H1 (cell line): ENCODE measurements at regions not wholly inside any gene's neighbourhood (a gene's known extent, or its start where the extent isn't known, plus 50 kb on each side); places are given as distances from the start of the nearest gene placed in this dataset.

ENCODE experiments used
- CTCF ChIA-PET: fragments of 300-600 bp; sonication (Branson Sonifier 250); formaldehyde crosslinking; loops from one replicate; lab custom pipeline; 2021; ENCODE audit not compliant: partially characterized antibody; lab: Charles Lee
- POLR2A ChIA-PET: fragments of 300-600 bp; sonication (Branson Sonifier 250); formaldehyde crosslinking; loops from one replicate; lab custom pipeline; 2021; ENCODE audit warnings: inconsistent platforms; ENCODE audit not compliant: partially characterized antibody; lab: Charles Lee
- DNase-seq, 2 experiments: peaks; one replicate each; pipeline versions ENCODE4 v3.0.0 to v3.0.0-alpha.2; 2010 to 2022; ENCODE audit warnings: low spot score in 2 of 2, low read depth in 1 of 2, mixed read lengths in 1 of 2
- FAIRE-seq: peaks from 2 replicates; lab custom pipeline; 2011; peaks lifted over from hg19 to GRCh38; lab: Jason Lieb, UNC
- H2AFZ ChIP-seq: 2 replicates; pipeline ENCODE4 v1.8.1; 2012; ENCODE audit warnings: low read length, inconsistent platforms
- H2AK5ac ChIP-seq: 2 replicates; pipeline ENCODE4 v1.6.1; 2013; ENCODE audit warnings: low read depth, low read length
- H2BK120ac ChIP-seq: replicated peaks from 2 replicates; pipeline ENCODE3; 2013; ENCODE audit warnings: low read depth, low read length, inconsistent platforms
- H2BK12ac ChIP-seq: 2 replicates; pipeline ENCODE4 v1.6.1; 2013; ENCODE audit warnings: low read depth, low read length
- H2BK15ac ChIP-seq: 2 replicates; pipeline ENCODE4 v1.6.1; 2013; ENCODE audit warnings: low read length
- H2BK20ac ChIP-seq: 2 replicates; pipeline ENCODE4 v1.6.1; 2013; ENCODE audit warnings: low read length
- H2BK5ac ChIP-seq: 2 replicates; pipeline ENCODE4 v1.6.1; 2013; ENCODE audit warnings: low read depth, low read length
- H3K14ac ChIP-seq: 2 replicates; pipeline ENCODE4 v1.6.1; 2013; ENCODE audit warnings: inconsistent platforms; ENCODE audit not compliant: insufficient read length
- H3K18ac ChIP-seq: 2 replicates; pipeline ENCODE4 v1.6.1; 2013; ENCODE audit warnings: low read length; ENCODE audit errors: extremely low read depth
- H3K23ac ChIP-seq: 2 replicates; pipeline ENCODE4 v1.6.1; 2013; ENCODE audit warnings: inconsistent platforms; ENCODE audit not compliant: insufficient read length
- H3K23me2 ChIP-seq: 2 replicates; pipeline ENCODE4 v1.6.1; 2013; ENCODE audit warnings: low read depth, low read length
- H3K27ac ChIP-seq: 2 replicates; pipeline ENCODE4 v1.6.1; 2011; ENCODE audit warnings: low read depth, low read length, inconsistent platforms
- H3K27me3 ChIP-seq, 4 experiments: replicated peaks in 1 of 4; 1 replicate in 1 of 4; 2 replicates in 3 of 4; pipeline versions ENCODE4 v1.6.1 to v1.8.1; 2011 to 2013; ENCODE audit warnings: low read length in 3 of 4, mild to moderate bottlenecking in 3 of 4, inconsistent platforms in 2 of 4, mixed read lengths in 2 of 4, moderate library complexity in 1 of 4; ENCODE audit not compliant: control insufficient read depth in 3 of 4, insufficient read depth in 3 of 4; ENCODE audit errors: extremely low read depth in 1 of 4
- H3K36me3 ChIP-seq, 4 experiments: 2 replicates each; pipeline versions ENCODE4 v1.6.1 to v1.8.1; 2011 to 2013; ENCODE audit warnings: mild to moderate bottlenecking in 4 of 4, low read length in 3 of 4, moderate library complexity in 2 of 4, control low read depth in 1 of 4, inconsistent platforms in 1 of 4; ENCODE audit not compliant: insufficient read depth in 4 of 4, control insufficient read depth in 2 of 4
- H3K4ac ChIP-seq: replicated peaks from 2 replicates; pipeline ENCODE3; 2013; ENCODE audit warnings: low read length, low read depth, mixed read lengths, inconsistent platforms; ENCODE audit not compliant: insufficient read length
- H3K4me1 ChIP-seq, 4 experiments: replicated peaks in 1 of 4; 1 replicate in 1 of 4; 2 replicates in 3 of 4; pipeline versions ENCODE4 v1.6.1 to v1.8.1; 2011 to 2013; ENCODE audit warnings: low read length in 3 of 4, inconsistent platforms in 2 of 4, mixed read lengths in 1 of 4; ENCODE audit not compliant: insufficient read depth in 4 of 4, control insufficient read depth in 3 of 4
- H3K4me2 ChIP-seq, 2 experiments: 2 replicates each; pipeline versions ENCODE4 v1.6.1 to v1.8.1; 2011 to 2013; ENCODE audit warnings: low read depth in 2 of 2, low read length in 2 of 2, control low read depth in 1 of 2, inconsistent platforms in 1 of 2, mild to moderate bottlenecking in 1 of 2; ENCODE audit not compliant: insufficient read depth in 1 of 2
- H3K4me3 ChIP-seq, 4 experiments: fragments of 200-600, 300-600 bp in 1 of 4; sonication (generic), shearing (Covaris generic), sonication (Bioruptor Twin) in 1 of 4; 2 replicates each; pipeline versions ENCODE4 v1.5.1 to v1.8.1; 2011 to 2016; ENCODE audit warnings: low read length in 4 of 4, low read depth in 3 of 4, control low read depth in 2 of 4, inconsistent platforms in 2 of 4, mild to moderate bottlenecking in 2 of 4, mixed read lengths in 1 of 4, moderate library complexity in 1 of 4; ENCODE audit not compliant: insufficient read depth in 2 of 4; ENCODE audit errors: extremely low read depth in 1 of 4
- H3K56ac ChIP-seq: replicated peaks from 2 replicates; pipeline ENCODE3; 2013; ENCODE audit warnings: low read depth, mild to moderate bottlenecking, mixed read lengths, low read length, inconsistent platforms; ENCODE audit not compliant: insufficient read length
- H3K79me1 ChIP-seq: 2 replicates; pipeline ENCODE4 v1.6.1; 2013; ENCODE audit warnings: low read depth, low read length, control low read depth
- H3K79me2 ChIP-seq, 2 experiments: 2 replicates each; pipeline versions ENCODE4 v1.6.1 to v1.8.1; 2012 to 2013; ENCODE audit warnings: low read length in 2 of 2, mild to moderate bottlenecking in 2 of 2, inconsistent platforms in 1 of 2; ENCODE audit not compliant: insufficient read depth in 2 of 2, control insufficient read depth in 1 of 2
- H3K9ac ChIP-seq, 4 experiments: replicated peaks in 1 of 4; 1 replicate in 1 of 4; 2 replicates in 3 of 4; pipeline versions ENCODE4 v1.6.1 to v1.8.1; 2011 to 2013; ENCODE audit warnings: low read depth in 3 of 4, low read length in 3 of 4, control low read depth in 2 of 4, mild to moderate bottlenecking in 2 of 4, moderate library complexity in 2 of 4, inconsistent platforms in 1 of 4; ENCODE audit errors: extremely low read depth in 1 of 4
- H3K9me3 ChIP-seq, 2 experiments: 2 replicates each; pipeline versions ENCODE4 v1.6.1 to v1.8.1; 2012 to 2013; ENCODE audit warnings: mild to moderate bottlenecking in 2 of 2, moderate library complexity in 2 of 2, control low read depth in 1 of 2, inconsistent platforms in 1 of 2, low read depth in 1 of 2, low read length in 1 of 2, mixed read lengths in 1 of 2; ENCODE audit not compliant: insufficient read depth in 2 of 2
- H4K20me1 ChIP-seq, 2 experiments: replicated peaks in 1 of 2; 2 replicates each; pipeline versions ENCODE3 to v1.8.1; 2011 to 2013; ENCODE audit warnings: inconsistent platforms in 2 of 2, low read length in 2 of 2, mild to moderate bottlenecking in 1 of 2; ENCODE audit not compliant: insufficient read depth in 2 of 2, control insufficient read depth in 1 of 2
- H4K5ac ChIP-seq: 2 replicates; pipeline ENCODE4 v1.6.1; 2013; ENCODE audit warnings: low read length, low read depth, mixed read lengths, inconsistent platforms; ENCODE audit not compliant: insufficient read length
- H4K8ac ChIP-seq: 2 replicates; pipeline ENCODE4 v1.8.0; 2013; ENCODE audit warnings: mild to moderate bottlenecking, moderate library complexity, low read length, inconsistent platforms; ENCODE audit not compliant: insufficient read depth; ENCODE audit errors: extremely low read depth
- H4K91ac ChIP-seq: replicated peaks from 2 replicates; pipeline ENCODE3; 2013; ENCODE audit warnings: low read length, mixed read lengths, inconsistent platforms; ENCODE audit not compliant: insufficient read length
- BRCA1 ChIP-seq: IDR thresholded peaks from 2 replicates; pipeline ENCODE4 v1.6.1; 2012; ENCODE audit warnings: low read depth, low read length, improper control_type of control experiment
- CBX5 ChIP-seq: fragments of 300-800, 300-1000 bp; sonication (generic); IDR thresholded peaks from 2 replicates; pipeline ENCODE4 v1.7.1; 2016; ENCODE audit warnings: antibody characterized with exemption, low read length, low read depth
- EP300 ChIP-seq, 2 experiments: IDR thresholded peaks; 1 replicate in 1 of 2; 2 replicates in 1 of 2; pipeline ENCODE4 v1.6.1; 2011 to 2012; ENCODE audit warnings: low read depth in 2 of 2, low read length in 2 of 2, mild to moderate bottlenecking in 2 of 2, borderline replicate concordance in 1 of 2, inconsistent platforms in 1 of 2, moderate library complexity in 1 of 2
- GTF2F1 ChIP-seq: IDR thresholded peaks from 2 replicates; pipeline ENCODE4 v1.6.1; 2012; ENCODE audit warnings: low read depth, low read length, improper control_type of control experiment, borderline replicate concordance
- KDM1A ChIP-seq: fragments of 200-600, 300-600 bp; sonication (generic); IDR thresholded peaks from 2 replicates; pipeline ENCODE4 v1.7.1; 2016; ENCODE audit warnings: mild to moderate bottlenecking, low read length, borderline replicate concordance
- KDM5A ChIP-seq: fragments of 200-600 bp; IDR thresholded peaks from 2 replicates; pipeline ENCODE4 v1.7.1; 2012; ENCODE audit warnings: mild to moderate bottlenecking, low read length, inconsistent platforms, mixed read lengths
- NANOG ChIP-seq: IDR thresholded peaks from 2 replicates; pipeline ENCODE4 v1.6.1; 2011; ENCODE audit warnings: low read length, low read depth, mild to moderate bottlenecking, inconsistent platforms; ENCODE audit not compliant: insufficient read depth, poor library complexity, severe bottlenecking
- POLR2A ChIP-seq, 2 experiments: IDR thresholded peaks; 1 replicate in 1 of 2; 2 replicates in 1 of 2; pipeline ENCODE4 v1.6.1; 2011; ENCODE audit warnings: low read depth in 2 of 2, low read length in 2 of 2, mild to moderate bottlenecking in 2 of 2; ENCODE audit errors: control extremely low read depth in 1 of 2
- POU5F1 ChIP-seq: IDR thresholded peaks from 2 replicates; pipeline ENCODE4 v1.6.1; 2011; ENCODE audit warnings: low read depth, mild to moderate bottlenecking, low read length, moderate library complexity
- SIN3A ChIP-seq, 2 experiments: IDR thresholded peaks in 1 of 2; conservative IDR thresholded peaks in 1 of 2; 2 replicates each; pipeline ENCODE4 v1.6.1; 2011 to 2012; ENCODE audit warnings: low read length in 2 of 2, improper control_type of control experiment in 1 of 2, low read depth in 1 of 2, mild to moderate bottlenecking in 1 of 2
- SIRT6 ChIP-seq: IDR thresholded peaks from one replicate; pipeline ENCODE4 v1.7.1; 2012; ENCODE audit warnings: low read length, inconsistent platforms
- TBP ChIP-seq: IDR thresholded peaks from 2 replicates; pipeline ENCODE4 v1.6.1; 2011; ENCODE audit warnings: low read depth, low read length, improper control_type of control experiment
- TCF12 ChIP-seq: IDR thresholded peaks from 2 replicates; pipeline ENCODE4 v1.6.1; 2011; ENCODE audit warnings: low read depth, mild to moderate bottlenecking, low read length
- WGBS, 2 experiments: shearing (Covaris generic) in 1 of 2; methylation state at CpG; one replicate each; pipeline versions ENCODE4 v1.1.6 to v1.1.7; 2013 to 2015; ENCODE audit warnings: low lambda C conversion rate in 2 of 2, mixed read lengths in 2 of 2, inconsistent platforms in 1 of 2, low coverage in 1 of 2, missing lambda C conversion rate in 1 of 2; ENCODE audit not compliant: insufficient replicate concordance in 2 of 2, insufficient coverage in 1 of 2, insufficient read length in 1 of 2; ENCODE audit errors: extremely low coverage in 1 of 2, missing lambda C conversion rate in 1 of 2; 5-methylcytosine and 5-hydroxymethylcytosine counted together
- TF ChIP-seq, protein P1 (sequence below): IDR thresholded peaks from 2 replicates; pipeline ENCODE4 v1.6.1; 2011; ENCODE audit warnings: low read length, improper control_type of control experiment

DNA sequence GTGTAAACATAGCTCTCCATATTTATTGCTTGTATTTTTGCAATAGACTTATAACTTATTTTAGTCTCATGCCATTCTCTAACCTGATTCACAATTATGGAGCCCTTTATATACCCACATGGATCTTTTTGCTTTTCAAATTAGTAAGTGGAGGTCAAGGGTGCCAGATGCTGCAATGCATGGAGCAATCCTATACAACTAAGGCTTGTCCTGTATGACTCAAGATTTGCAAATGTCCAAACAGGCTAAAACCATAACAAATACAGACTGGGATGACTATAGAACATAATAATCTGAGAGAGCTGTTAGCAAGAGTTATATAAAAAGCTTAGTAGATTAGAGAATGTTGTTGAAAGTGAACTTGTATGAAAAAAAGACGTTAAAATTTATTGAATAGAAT lies 690.4 kb upstream of the NRXN1 start:
- ChIA-PET CTCF (interaction anchor here (1.3 kb wide), 1 partner anchor 11 kb away, joined by 6 read pairs; no protein-coding TSS in a partner anchor), POLR2A (no interaction called here)
- Histone ChIP-seq H3K23ac (no peak overlapping the region), H4K5ac (no peak overlapping the region), H4K20me1 (no peaks in the 10 kb centered on the region), H2AFZ (no peak overlapping the region), H3K9ac (no peak overlapping the region), H3K14ac (no peak overlapping the region), H2BK12ac (no peak overlapping the region), H3K18ac (no peak overlapping the region), H3K56ac (no peak overlapping the region), H3K4me2 (no peak overlapping the region), H3K79me2 (no peaks in the 10 kb centered on the region), H3K4me3 (no peak overlapping the region), H2BK20ac (no peak overlapping the region), H2BK120ac (no peak overlapping the region), H3K79me1 (no peaks in the 10 kb centered on the region), H2BK15ac (no peak overlapping the region), H3K27ac (no peak overlapping the region), H3K27me3 (no peaks in the 10 kb centered on the region), H4K8ac (no peak overlapping the region), H3K23me2 (no peaks in the 10 kb centered on the region), H3K36me3 (no peaks in the 10 kb centered on the region), H3K9me3 (no peaks in the 10 kb centered on the region), H4K91ac (no peak overlapping the region), H2AK5ac (no peak overlapping the region), H3K4me1 (0 out of 7 replicates have a peak, but pooled peaks cover 0 to 2% (median 0%) of the 10 kb centered on the region in 4 experiments), H3K4ac (no peak overlapping the region), H2BK5ac (no peak overlapping the region)
- WGBS, 2 experiments = 94 to 100% methylated on average over 1 of the region's 1 CpG
- no peak for DNase-seq
- no peak for FAIRE-seq
- TF ChIP-seq BRCA1 (no peak), SIN3A (conservative IDR thresholded peaks at IDR 0.05 in 1 of 2, IDR thresholded peaks at IDR 0.05 in 1 of 2; ENCODE audit: low read depth in 1 of 2, low read length in 2 of 2) (no peak), KDM5A (no peak), GTF2F1 (no peak), POLR2A (IDR thresholded peaks at IDR 0.05; ENCODE audit: control extremely low read depth in 1 of 2, low read depth in 2 of 2, low read length in 2 of 2) (no peak), NANOG (no peak), CBX5 (no peak), TBP (no peak), KDM1A (no peak), SIRT6 (no peak), POU5F1 (no peak), EP300 (IDR thresholded peaks at IDR 0.05; ENCODE audit: borderline replicate concordance in 1 of 2, low read depth in 2 of 2, low read length in 2 of 2) (no peak), TCF12 (no peak)
- TF ChIP-seq, protein P1, sequence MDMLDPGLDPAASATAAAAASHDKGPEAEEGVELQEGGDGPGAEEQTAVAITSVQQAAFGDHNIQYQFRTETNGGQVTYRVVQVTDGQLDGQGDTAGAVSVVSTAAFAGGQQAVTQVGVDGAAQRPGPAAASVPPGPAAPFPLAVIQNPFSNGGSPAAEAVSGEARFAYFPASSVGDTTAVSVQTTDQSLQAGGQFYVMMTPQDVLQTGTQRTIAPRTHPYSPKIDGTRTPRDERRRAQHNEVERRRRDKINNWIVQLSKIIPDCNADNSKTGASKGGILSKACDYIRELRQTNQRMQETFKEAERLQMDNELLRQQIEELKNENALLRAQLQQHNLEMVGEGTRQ = no peak
